HG03432 (cell line): ENCODE measurements at regions not wholly inside any gene's neighbourhood (a gene's known extent, or its start where the extent isn't known, plus 50 kb on each side); places are given as distances from the start of the nearest gene placed in this dataset.
"Not testable (repeated sequence)": the region's sequence is repeated elsewhere in the genome, so short reads cannot be mapped to it uniquely, and the experiment has no call there.

Source experiments
- ATAC-seq: cut with Tn5 transposase; IDR thresholded peaks from one replicate; pipeline ENCODE4 v1.9.1; 2021; ENCODE audit warnings: mild to moderate bottlenecking, moderate library complexity; ENCODE audit not compliant: unreplicated experiment

DNA sequence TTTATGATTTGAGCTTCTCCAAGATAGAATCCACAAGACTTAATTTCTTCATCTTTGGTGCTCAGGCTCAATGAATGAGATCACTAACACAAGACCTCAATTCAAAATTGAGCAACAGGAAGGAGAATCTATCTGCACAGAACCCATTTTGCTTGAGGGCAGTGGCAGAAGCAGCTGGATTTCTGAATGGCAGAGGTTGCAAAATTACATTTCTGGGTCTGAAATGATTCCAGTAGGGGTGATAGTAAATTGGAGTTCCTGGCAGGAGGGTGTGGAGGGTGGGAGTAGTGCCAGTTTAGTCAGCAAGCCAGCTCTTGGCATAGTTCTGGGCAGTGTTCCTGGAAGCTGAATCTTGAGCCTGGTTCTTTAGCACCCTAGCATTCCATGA, 281.1 kb downstream of the SLC7A11 start:
- no peak for ATAC-seq

DNA sequence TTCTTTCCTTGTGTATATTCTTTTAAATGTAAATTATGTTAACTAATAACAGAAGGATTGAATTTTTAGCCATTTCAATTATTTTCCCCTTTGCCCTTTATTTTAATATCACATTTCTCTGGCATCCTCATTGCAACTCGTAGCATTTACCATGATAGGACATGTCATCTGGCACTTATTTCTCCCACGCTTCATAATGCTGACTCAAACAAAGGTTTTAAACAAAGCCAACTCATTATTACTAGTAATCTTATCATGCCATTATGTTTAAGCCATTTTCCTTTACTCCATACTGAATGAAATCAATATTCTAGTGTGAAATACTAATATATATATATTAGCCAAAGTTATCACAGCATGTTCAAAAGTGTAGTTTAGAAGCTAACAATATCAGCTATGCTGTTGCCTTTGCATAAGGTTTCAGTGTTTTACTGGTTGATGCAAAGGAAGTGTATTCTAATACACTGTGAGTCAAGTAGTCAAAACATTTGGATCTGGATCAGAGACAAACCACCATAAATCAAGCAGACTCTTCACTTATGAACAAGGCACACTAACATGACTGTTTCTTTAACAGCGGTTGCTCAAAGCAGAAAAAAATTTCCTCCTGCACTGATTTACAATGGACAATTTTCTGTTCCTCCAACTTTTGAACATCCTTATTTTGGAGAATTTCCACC, 281.6 kb downstream of the SLC7A11 start:
- no peak for ATAC-seq

DNA sequence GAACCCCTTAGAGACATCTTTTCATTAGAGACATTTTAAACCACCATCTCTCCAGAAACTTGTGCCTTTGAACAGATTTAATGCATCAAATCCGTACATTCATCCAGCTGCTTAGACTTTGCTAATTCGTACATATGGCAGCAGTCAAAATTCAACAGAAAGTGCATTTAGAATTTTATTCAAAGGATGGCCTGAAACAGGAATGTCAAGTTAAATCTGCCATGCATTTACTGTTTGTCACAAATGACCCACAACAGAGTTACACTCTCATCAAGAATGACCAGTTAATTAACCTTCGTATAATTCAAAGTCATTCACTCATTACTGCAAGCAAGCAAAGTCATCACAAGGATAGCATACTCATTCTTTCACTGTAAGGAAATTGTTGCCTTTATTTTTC, 284.3 kb downstream of the SLC7A11 start:
- ATAC-seq: no peak

DNA sequence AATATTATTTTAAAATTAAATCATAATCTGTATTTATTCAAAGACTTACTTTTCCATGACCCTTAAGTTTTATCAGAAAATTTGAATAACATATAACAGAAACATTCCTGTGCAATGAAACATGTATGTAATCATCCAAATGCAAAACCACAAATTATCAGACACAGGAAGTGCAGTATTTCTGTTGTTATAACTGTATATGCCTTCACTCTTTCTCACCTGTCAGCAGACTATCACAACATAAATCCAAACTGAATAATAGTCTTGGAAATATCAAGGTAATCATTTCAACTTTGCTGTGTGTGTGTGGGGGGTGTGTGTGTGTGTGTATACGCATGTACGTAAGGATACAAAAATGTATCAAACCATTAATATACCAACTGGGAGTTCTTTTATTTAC, 285.9 kb downstream of the SLC7A11 start:
- ATAC-seq: no peak

DNA sequence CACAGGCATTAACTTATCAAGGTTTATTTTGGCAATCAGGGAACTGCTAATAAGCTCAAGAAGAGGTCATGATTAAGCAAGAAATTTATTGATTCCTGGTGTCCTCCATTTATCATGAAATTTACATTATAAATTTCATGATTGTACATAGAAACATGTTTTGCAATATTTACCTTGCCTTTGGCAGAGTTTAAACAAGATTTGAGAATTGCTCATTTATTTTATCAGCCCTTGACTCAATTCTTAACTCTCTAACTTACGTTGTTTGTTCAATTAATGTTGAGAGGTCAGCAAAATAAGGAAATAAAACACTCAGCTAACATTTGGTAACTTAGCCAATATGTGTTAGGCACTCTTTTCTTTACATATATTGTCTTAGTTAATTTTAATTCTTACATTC, 286.6 kb downstream of the SLC7A11 start:
- no peak for ATAC-seq

DNA sequence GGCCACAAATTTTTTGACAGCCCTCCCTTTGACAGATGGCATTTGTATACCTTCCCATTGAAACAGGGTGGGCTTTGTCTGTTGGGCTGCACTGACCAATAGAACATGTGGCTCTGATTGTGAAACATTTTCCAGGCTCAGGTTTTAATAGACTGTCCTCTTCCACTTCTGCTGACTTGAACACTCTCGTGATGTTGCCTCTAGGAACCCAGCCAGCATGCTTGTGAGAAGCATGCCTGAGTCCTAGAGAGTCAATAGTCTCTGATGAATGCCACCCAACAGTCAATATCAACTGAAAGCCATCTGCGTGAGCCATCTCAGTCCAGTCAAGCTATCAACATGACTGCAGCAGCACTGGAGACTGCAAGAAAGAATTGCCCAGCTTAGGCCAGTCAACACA, 290.0 kb downstream of the SLC7A11 start:
- no peak for ATAC-seq

DNA sequence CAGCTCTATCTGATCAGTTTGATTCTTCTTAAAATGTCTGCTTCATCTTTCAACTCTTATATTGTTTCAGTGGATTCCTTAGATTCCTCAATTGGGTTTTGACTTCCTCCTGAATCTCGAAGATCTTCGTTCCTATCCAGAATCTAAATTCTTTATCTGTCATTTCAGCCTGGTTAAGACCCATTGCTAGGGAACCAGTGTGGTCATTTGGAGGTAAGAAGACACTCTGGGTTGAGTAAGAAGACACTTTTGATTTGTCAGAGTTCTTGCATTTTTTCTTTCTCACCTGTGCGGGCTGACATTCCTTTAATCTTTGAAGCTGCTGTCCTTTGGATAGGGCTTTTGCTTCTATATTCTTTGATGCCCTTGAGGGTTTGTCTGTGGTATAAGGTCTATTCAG, 291.9 kb downstream of the SLC7A11 start:
- ATAC-seq: no peak

DNA sequence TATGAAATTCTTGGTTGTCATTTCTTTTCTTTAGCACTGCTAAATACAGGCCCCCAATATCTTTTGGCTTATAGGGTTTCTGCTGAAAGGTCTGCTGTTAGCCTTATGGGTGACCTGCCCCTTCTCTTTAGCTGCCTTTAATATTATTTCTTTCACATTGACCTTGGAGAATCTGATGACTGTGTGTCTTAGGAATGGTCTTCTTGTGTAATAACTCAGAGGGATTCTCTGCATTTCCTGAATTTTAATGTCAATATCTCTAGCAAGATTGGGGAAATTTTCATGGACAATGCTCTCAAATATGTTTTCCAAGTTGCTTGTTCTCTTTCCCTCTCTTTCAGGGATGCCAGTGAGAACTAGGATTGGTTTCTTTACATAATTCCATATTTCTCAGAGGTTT, 292.4 kb downstream of the SLC7A11 start:
- ATAC-seq: no peak

DNA sequence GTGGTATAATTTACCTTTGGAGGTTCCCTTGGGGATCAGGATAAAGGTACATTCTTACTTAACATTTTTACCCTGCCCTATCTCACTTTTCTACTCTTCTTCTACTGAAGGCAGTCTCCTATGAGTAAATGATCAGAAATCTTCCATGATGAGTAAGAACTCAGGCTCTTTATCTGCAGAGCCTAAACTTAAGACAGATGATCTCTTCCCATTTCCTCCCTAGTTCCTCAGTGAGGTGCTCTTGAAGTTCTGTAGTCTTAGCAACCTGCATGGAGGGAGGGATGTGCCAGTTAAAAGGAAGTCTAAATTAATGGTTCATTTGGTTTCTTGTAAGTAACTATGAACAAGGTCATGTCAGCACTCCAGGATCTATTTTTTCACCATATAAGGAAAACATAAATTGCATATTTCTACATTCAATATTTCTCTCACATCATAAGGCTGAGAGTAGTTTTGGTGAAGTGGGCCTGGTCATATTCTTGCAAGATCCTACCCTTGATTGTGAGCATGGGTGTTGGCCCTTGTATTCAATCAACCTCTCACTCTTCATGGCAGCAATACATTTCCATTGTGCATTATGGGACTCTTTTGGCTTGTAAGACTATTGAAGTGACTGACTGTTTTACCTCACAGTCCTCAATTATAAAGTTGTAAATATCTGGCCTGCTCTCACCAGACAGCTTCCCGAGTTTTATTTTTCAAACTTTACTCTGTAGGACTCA, 295.5 kb downstream of the SLC7A11 start:
- no peak for ATAC-seq

DNA sequence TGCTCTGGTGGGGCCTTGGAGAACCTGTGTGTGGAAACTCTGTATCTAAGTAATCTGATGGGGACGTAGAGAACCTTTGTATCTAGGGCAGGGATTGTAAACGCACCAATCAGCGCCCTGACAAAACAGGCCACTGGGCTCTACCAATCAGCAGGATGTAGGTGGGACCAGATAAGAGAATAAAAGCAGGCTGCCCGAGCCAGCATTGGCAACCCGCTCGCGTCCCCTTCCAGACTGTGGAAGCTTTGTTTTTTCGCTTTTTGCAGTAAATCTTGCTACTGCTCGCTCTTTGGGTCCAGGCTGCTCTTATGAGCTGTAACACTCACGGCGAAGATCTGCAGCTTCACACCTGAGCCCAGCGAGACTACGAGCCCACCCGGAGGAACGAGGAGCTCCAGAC, 299.3 kb downstream of the SLC7A11 start:
- not testable (repeated sequence) for ATAC-seq

DNA sequence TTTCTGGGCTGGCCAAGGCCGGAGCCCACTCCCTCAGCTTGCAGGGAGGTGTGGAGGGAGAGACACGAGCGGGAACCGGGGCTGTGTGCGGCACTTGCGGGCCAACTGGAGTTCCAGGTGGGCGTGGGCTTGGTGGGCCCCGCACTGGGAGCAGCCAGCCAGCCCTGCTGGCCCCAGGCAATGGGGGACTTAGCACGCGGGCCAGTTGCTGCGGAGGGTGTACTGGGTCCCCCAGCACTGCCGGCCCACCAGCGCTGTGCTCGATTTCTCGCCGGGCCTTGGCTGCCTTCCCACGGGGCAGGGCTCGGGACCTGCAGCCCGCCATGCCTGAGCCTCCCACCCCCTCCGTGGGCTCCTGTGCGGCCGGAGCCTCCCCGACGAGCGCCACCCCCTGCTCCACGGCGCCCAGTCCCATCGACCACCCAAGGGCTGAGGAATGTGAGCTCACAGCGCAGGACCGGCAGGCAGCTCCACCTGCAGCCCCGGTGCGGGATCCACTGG, 300.1 kb downstream of the SLC7A11 start:
- ATAC-seq: not testable (repeated sequence)

DNA sequence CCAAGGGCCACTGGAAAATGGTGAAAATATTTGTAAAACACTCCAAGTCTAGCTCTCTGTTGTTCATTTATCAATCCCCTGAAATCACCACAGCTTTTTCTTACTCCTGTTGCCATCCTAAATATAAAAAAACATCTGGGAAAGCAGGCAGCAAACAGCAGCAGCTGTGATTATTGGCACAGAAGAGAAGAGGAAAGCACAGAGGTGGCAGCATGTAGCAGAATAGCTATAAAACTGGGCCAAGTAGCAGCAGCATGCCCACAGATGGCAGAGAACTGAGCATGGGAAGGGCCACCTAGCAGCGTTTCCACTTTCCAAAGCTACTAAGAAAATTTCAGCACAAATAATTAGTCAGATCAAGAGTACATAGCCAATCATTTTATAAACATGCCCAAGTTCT, 307.2 kb downstream of the SLC7A11 start:
- ATAC-seq: no peak

DNA sequence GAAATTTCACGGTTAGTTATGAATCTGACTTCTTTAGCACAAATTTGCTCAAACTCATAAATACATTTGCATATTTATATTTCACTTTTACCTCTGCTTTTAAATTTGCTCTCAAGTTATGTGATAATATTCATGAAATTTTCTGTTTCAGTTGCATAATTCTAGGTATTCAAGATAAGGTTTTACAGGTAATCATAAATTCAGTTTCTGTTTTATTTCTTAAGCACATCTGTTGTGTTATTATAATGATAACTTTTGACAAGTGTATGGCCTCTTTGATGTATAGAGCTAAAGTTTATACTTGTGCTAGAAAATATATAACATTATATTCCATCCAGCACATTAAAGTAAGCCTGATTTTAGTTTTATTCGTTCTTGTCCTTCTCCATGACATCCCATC, 308.1 kb downstream of the SLC7A11 start:
- no peak for ATAC-seq

DNA sequence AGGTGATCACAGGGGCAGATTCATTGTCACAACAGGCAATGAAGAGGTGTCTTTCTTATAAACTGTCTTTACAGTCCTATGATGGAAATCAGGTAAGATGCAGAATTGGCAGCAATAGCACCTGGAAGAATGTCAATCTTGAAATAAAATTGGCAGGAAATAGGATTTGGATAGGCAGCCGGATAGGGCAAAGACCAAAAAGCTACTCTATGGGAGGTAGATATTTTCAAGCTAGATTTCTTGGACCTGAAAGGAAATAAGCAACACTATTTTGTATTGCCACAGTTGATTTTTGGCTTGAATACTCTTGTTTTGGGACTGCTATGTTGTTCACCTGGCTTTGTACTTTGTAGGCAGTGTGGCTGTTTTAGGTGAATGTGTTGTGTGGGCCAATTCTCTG, 314.2 kb downstream of the SLC7A11 start:
- ATAC-seq: no peak

DNA sequence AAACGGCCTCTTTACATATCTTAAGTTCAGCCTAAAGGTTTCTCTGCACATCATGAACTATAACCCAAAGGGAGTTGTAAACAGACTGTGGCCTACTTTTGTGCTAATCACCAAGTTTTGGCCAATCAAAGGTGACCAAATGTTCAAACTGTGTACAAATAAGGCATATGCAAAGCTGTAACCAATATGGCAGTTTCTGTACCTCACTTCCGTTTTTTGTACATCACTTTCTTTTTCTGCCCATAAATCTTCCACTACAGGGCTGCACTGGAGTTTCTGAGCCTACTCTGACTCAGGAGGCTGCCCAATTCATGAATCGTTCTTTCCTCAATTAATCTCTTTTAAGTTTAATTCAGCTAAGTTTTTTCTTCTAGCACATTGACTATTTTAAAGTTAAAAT, 318.7 kb downstream of the SLC7A11 start:
- no peak for ATAC-seq

DNA sequence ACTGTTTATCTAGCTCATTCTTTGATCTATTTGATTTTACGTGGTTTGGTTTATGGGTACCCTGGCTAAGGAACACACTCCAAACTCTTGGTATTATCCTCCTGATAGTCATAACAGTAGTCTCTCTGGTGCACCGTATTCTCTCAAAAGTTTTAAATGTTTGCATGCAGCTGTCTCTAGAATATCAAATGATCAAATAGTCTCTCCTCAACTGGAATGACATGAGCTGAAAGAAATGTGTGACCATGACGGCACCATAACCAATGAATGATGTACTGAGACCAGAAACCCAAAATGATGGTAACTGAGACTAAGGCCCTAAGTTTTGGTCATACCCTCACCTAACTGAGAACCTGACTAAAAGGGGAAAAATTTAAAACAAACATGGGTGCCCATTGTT, 319.4 kb downstream of the SLC7A11 start:
- ATAC-seq: no peak

DNA sequence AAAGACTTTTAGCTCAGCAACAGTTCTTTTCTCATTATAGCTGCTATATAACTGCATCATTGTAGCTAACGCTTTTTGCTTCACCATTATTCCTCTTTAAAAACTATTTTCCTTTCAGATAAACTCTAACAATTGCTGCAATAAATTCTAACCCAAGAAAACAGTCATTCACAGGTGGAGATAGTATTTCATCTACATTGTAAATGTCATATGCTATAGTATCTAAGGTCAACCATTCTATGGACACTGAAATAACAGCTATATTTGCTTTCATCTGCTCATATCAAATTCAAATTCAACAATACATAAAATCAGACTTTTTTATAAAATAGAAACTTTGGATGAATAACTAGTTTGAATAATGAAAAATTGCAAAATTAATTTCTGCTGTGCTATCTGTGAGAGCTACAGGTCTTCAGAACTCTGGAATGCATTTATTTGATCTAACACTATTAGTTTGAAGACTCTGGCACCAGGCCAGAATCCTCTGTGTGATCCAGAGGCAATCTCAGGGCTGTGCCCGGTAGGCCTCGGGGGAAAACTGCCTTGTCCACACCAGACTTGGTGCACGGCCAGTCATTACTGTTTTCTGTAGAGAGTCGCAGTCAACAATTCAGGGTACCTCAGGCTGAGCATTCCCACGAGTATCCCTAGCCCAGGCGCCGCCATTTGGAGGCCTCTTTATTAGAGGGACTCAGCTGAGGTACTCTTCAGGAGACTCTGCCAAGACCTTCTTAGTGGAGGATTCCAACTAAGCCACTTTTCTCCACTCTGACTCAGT, 332.4 kb downstream of the SLC7A11 start:
- ATAC-seq: no peak

DNA sequence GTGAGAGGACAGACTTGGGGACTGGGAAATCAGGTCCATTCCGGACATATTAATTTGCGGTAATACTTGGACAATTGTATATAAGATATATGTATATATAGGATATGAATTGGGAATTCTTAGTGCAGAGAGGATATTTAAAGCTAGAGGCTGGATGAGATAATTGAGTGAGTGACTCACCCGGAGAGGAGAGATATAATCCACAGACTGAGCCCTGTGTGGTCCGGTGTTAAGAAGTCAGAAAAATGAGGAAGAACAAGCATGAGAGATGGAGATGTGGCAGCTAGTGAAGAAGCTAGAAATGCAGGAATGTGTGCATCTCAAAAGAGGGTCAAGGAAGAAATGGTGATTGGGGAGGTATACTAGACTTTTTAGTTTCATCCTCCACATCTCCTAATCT, 336.2 kb downstream of the SLC7A11 start:
- ATAC-seq: no peak

DNA sequence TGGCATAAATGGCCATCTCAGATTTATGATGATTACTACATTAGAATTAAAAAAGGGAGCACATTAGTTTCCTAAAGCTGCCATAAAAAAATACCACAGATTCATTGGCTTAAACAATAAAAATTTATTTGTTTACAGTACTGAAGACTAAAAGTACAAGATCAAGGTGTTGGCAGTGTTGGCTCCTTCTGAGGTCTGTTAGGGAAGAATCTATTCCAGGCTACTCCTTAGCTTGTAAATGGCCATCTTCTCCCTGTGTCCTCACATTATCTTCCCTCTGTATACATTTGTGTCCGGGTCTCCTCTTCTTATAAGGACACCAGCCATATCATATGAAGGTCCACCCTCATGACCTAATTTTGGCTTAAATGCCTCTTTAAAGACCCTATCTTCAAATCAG, 341.0 kb downstream of the SLC7A11 start:
- no peak for ATAC-seq

DNA sequence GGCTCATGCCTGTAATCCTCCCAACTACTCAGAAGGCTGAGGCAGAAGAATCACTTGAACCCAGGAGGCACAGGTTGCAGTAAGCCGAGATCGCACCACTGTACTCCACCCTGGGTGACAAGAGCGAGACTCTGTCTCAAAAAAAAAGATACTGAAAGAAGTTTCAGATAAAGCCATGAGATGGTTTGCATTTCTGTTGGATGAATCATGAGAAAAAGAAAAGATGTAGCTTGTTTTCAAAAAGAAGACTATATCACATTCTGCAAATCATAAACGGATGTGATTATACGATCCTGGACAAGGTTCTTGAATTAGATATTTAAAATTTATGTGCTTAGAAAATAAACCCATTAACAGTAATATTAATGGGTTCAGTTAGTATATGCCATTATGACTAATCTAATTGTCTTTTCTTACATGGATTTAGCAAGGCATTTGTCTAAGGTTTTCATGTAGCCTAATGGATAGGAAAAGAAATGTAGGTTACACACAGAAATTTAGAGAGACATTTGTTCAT, 345.9 kb downstream of the SLC7A11 start:
- no peak for ATAC-seq

DNA sequence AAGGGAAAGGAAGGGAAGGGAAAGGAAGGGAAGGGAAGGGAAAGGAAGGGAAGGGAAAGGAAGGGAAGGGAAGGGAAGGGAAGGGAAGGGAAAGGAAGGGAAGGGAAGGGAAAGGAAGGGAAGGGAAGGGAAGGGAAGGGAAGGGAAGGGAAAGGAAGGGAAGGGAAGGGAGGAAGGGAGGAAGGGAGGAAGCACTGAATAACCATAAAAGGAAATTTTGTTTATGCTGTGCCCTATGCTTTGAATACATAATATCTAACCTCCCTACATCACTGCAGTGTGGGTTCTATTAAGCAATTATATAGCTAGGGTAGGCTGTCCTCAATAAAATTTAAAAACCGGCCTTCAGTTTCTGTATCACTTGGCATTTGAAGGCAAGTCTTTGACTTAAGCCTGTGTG, 346.6 kb downstream of the SLC7A11 start:
- not testable (repeated sequence) for ATAC-seq

DNA sequence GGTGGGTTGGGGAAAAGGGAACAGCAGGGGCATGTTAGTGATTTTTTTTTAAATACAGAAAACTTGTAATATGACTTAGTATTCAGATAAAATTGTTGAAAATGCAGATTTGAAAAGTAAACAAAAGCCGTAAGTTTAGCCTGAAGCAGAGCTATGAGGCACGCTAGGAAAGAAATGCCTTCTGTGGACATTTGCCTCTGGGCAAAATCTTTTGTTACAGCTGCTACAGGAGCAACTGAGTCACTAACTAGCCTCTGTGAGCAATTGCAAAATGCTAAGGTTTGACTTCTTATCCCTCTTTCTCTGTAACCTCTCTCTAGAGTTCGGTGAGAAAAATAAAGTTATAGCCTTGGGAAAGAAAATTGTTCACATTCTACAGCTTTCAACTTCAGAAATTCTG, 350.0 kb downstream of the SLC7A11 start:
- no peak for ATAC-seq
